Frontal cortex (tissue), 3 donors: ENCODE measurements at regions not wholly inside any gene's neighbourhood (a gene's known extent, or its start where the extent isn't known, plus 50 kb on each side); places are given as distances from the start of the nearest gene placed in this dataset.
A peak's percentile ranks its signal among the peaks of the same experiment; 100 is the strongest.

Source experiments
- DNase-seq, 2 donors: peaks; one replicate each; pipeline ENCODE4 v3.0.0; 2012; ENCODE audit warnings: low spot score in 2 of 2
- FAIRE-seq: peaks from 2 replicates; lab custom pipeline; 2012; peaks lifted over from hg19 to GRCh38; lab: Jason Lieb, UNC
- donor health status: control.
- donor health status: control.
- donor health status: control.

DNA sequence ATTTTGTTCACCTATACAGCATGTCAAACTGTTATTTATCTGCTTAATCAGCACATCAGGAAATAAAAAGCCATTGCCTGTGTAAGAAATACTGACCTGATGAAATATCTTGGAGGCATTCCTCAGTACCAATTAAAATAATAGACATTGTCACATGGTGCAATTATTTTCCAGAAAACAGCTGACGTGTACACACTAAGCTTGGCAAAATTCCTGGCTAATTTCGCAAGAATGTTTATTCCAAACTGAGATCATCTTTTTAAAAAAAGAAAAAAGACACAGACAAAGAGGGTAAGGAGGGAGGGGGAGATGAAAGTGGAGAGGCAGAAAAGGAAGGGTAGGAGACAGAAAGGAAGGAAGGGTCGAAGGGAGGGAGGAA lies 61.9 kb upstream of the NFKB1 start:
- FAIRE-seq (no peak), DNase-seq (no peak)

DNA sequence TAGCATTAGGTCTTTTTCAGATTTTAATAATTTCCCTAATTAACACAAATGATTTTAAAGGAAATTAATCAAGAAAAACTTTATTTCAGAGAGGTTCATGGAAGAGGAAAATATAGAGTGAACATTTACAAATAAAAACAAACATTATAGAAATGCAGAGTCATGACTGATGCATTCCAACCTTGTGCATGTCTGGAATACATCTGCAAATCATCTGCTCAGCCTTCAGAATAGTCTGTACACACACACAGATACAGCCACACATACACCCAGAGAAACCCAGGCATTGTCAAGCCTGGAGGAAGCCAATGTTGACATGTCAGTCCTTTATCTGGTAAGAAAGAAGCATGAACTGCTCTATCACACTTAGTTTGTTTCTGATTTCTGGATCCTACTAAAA lies 61.3 kb upstream of the NFKB1 start:
- no peak for DNase-seq
- FAIRE-seq = no peak

DNA sequence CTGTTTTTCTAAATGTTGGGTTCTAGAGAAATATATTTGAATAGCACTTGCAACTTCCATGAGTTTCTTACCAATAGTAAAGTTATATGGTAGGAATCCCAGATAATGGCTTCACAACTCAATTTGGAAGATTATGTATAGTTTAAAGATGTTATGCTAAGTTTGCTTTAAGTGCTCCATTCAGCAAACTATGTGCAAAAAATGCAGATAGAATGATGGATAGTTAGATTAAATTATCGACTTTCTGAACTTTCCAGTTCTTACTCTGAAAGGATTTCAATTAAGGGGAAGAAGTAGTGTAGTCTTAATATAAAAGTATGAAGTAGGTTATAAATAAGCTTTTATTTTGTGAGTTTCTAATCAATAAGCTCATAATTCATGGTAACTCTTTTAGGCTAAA lies 60.7 kb upstream of the NFKB1 start:
- FAIRE-seq (peak; percentile 33), DNase-seq (no peak)

DNA sequence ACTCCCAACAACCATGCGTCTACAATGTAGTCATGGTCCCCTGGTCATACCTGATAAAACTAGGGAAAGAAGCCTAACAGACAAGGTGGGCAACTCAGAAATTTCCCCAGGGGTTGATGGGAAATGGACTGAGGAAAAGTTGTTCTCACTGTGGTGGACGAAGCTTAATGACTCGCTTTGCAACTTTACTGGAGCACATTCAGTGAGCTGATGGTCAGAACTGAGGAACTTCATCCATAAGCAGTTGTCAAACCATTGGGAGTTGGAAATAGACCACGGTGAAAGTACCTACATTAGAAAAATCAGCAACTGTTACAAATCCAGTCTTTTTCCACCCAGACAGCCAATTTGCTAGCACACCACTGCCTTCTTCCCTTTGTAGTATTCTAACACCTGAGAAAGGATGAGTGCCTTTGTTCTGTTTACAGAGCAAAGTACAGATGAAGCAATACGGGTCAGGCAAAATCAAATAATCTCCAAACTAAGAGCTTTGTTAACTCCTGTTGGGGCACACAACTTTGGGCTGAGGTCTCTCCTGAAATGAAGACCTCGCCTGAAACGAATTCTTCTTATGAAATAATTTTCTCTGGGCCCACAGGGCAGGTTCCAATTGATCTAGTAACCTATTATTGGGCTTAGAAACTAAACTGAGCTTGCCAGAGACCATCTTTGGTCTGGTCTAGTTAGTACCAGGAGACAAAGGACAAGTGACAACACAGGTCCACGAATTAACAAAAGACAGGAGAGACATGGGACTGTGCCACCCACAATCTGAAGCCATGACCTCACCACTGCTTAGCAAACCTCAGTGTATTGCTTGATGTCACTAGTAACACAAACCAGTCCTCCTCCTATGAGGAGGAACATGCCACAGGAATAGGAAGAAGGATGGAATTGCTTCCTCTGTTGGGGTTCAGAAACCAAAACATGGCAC lies 58.9 kb upstream of the NFKB1 start:
- FAIRE-seq = no peak

DNA sequence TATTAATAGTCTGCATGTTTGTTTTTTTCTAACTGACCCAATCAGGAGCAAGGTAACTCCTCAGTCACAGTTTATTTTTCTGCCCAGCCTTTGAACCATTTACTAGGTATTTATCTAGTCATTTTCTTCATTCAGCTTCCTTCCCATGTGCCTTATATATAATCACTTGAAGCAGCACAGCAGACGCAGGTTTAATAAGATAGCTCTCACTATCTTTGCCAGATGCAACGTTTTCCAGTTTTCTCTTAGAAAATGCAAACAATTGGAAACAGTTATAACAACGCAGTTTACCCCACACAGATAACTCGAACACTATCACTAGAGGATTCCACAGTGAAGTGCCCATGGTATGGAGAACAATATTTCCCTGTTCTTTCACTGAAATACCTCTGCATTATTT lies 56.4 kb upstream of the NFKB1 start:
- FAIRE-seq (no peak), DNase-seq (no peak)

More for the DNA sequence above, 58.9 kb upstream of the NFKB1 start:
- DNase-seq = no peak

DNA sequence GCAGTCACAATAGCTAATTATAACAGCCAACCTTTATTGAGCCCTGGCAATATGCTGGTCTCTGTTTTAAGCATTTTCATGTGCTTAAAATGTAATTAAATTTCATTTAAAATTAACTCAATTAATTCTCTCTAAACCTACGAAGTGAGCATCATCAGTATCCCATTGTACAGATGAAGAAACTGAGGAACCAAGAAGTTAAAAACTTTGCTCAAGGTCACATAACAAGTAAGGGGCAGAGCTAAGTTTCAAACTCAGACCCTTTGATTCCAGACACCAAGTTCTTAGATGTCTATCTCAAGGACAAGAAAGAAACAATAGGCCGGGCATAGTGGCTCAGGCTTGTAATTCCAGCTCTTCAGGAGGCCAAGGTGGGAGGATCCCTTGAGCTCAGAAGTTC lies 55.9 kb upstream of the NFKB1 start:
- FAIRE-seq = no peak

DNA sequence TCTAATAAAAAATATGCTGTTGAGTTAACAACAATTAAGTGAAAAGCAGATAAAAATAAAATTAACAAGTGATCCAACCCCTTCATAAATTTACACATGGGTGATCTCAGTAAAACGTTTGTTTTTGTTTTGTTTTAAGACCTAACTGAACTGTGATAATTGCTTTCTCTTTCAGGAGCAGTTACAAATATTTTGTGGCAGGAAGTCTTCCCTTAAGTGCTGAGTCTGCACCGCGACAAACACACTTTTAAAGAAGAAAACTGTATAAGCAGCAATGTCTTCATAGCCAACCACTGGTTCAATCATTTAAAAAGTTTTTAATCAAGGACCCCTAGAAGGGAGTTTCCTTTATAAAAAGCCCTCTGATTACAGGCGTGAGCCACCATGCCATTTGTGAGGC lies 53.7 kb upstream of the NFKB1 start:
- no peak for DNase-seq
- no peak for FAIRE-seq

More for the DNA sequence above, 55.9 kb upstream of the NFKB1 start:
- no peak for DNase-seq

DNA sequence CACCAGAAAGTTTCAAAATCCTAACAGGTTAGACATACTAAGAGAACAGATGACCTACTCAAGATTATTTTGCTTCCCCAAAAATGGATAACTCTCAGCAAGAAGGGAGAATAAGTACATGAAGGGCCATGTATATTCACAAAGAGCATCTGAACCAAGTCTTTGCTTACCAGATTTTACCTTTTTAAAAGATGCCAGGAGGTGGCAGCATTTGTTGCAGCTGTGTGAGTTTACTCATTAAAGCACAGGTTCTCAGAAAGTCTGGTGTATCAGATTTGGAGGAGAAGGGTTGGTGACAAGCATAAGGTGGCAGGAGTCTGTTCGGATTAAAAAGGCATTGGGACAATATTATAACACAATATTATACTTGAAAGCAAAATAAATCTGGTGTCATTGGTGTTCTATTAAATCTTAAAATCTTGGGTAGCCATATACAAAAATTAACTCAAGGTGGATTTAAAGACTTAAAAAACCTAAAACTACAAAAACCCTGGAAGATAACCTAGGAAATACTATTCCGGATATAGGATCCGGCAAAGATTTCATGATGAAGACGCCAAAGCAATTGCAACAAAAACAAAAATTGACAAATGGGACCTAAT lies 51.3 kb upstream of the NFKB1 start:
- FAIRE-seq = no peak
- peak in 1 of 2 donors; percentile 45 for DNase-seq

DNA sequence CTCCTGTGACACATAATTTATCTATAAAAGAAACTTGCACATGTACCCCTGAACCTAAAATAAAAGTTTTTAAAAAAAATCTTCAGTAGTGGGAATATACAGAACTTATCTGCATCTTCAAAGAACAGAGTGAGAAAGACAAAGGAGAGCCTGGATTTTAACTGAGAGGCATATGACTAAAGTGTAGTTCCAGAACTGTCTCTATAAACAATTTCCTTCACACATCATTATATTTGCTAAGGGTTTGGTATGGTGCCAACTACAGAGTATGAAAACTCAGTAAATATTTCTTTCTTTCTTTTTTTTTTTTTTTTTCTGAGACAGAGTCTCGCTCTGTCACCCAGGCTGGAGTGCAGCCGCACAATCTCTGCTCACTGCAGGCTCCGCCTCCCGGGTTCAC lies 49.9 kb upstream of the NFKB1 start:
- no peak for FAIRE-seq
- DNase-seq = no peak
